CD14-positive monocyte (primary cell): ENCODE measurements at regions not wholly inside any gene's neighbourhood (a gene's known extent, or its start where the extent isn't known, plus 50 kb on each side); places are given as distances from the start of the nearest gene placed in this dataset.

ENCODE experiments used
- DNase-seq, 3 donors: peaks; one replicate each; pipeline ENCODE4 v3.0.0-alpha.2; 2011 to 2022
- H2AFZ ChIP-seq: 2 replicates; pipeline ENCODE4 v1.6.0; 2012; ENCODE audit warnings: mild to moderate bottlenecking, low read depth, low read length, inconsistent platforms; ENCODE audit not compliant: insufficient read depth, poor library complexity, severe bottlenecking
- H3K27ac ChIP-seq, 2 donors: 1 replicate in 1 of 2; 2 replicates in 1 of 2; pipeline ENCODE4 v1.5.1; 2012 to 2013; ENCODE audit warnings: low read length in 2 of 2, control low read depth in 1 of 2, inconsistent platforms in 1 of 2, low read depth in 1 of 2, mild to moderate bottlenecking in 1 of 2
- H3K27me3 ChIP-seq, 2 donors: one replicate each; pipeline versions ENCODE4 v1.6.0 to v1.6.1; 2011 to 2013; ENCODE audit warnings: low read length in 2 of 2; ENCODE audit not compliant: control insufficient read depth in 2 of 2, insufficient read depth in 2 of 2
- H3K36me3 ChIP-seq, 2 donors: replicated peaks in 1 of 2; 1 replicate in 1 of 2; 2 replicates in 1 of 2; pipeline versions ENCODE4 v1.5.1 to v1.6.1; 2012 to 2013; ENCODE audit warnings: low read length in 2 of 2, control low read depth in 1 of 2, inconsistent platforms in 1 of 2, mild to moderate bottlenecking in 1 of 2; ENCODE audit not compliant: insufficient read depth in 2 of 2, control insufficient read depth in 1 of 2
- H3K4me1 ChIP-seq, 2 donors: 1 replicate in 1 of 2; 2 replicates in 1 of 2; pipeline versions ENCODE4 v1.5.1 to v1.6.1; 2012 to 2013; ENCODE audit warnings: low read length in 2 of 2, control low read depth in 1 of 2, inconsistent platforms in 1 of 2, mild to moderate bottlenecking in 1 of 2, moderate library complexity in 1 of 2; ENCODE audit not compliant: insufficient read depth in 2 of 2, control insufficient read depth in 1 of 2
- H3K4me2 ChIP-seq: replicated peaks from 2 replicates; pipeline ENCODE3; 2012; ENCODE audit warnings: low read length, moderate library complexity, mild to moderate bottlenecking; ENCODE audit not compliant: poor library complexity, severe bottlenecking; ENCODE audit errors: extremely low read depth
- H3K4me3 ChIP-seq, 3 experiments: fragments of 200-600 bp in 1 of 3; sonication (generic) in 1 of 3; replicated peaks in 1 of 3; 1 replicate in 2 of 3; 2 replicates in 1 of 3; pipeline ENCODE4 v1.5.1; 2011 to 2013; ENCODE audit warnings: low read length in 3 of 3, mild to moderate bottlenecking in 3 of 3, control low read depth in 2 of 3, low read depth in 2 of 3, inconsistent platforms in 1 of 3, moderate library complexity in 1 of 3
- H3K79me2 ChIP-seq: 2 replicates; pipeline ENCODE4 v1.6.0; 2012; ENCODE audit warnings: mild to moderate bottlenecking, control low read depth, inconsistent platforms, low read length, moderate library complexity; ENCODE audit not compliant: insufficient read depth
- H3K9ac ChIP-seq: 2 replicates; pipeline ENCODE4 v1.6.0; 2017; ENCODE audit warnings: low read length, mild to moderate bottlenecking; ENCODE audit not compliant: insufficient read depth, poor library complexity, severe bottlenecking
- H3K9me3 ChIP-seq, 2 donors: replicated peaks in 1 of 2; 1 replicate in 1 of 2; 2 replicates in 1 of 2; pipeline versions ENCODE4 v1.5.1 to v1.6.1; 2012 to 2013; ENCODE audit warnings: low read length in 2 of 2, control low read depth in 1 of 2; ENCODE audit not compliant: control insufficient read depth in 1 of 2, insufficient read depth in 1 of 2
- H4K20me1 ChIP-seq: 2 replicates; pipeline ENCODE4 v1.6.0; 2012; ENCODE audit warnings: mild to moderate bottlenecking, low read length, control low read depth, moderate library complexity; ENCODE audit not compliant: insufficient read depth
- H3K27ac Mint-ChIP-seq, 7 donors: one replicate each; pipeline ENCODE4 v1.8.0; 2020; ENCODE audit warnings: mild to moderate bottlenecking in 7 of 7, mixed read lengths in 7 of 7, moderate library complexity in 6 of 7, inconsistent platforms in 2 of 7
- H3K27me3 Mint-ChIP-seq, 3 donors: one replicate each; pipeline ENCODE4 v1.8.0; 2021 to 2022; ENCODE audit warnings: low read depth in 3 of 3, mild to moderate bottlenecking in 3 of 3, mixed read lengths in 3 of 3, moderate library complexity in 3 of 3, inconsistent platforms in 1 of 3
- H3K36me3 Mint-ChIP-seq, 2 donors: one replicate each; pipeline ENCODE4 v1.8.0; 2020; ENCODE audit warnings: mixed read lengths in 2 of 2, inconsistent platforms in 1 of 2, mild to moderate bottlenecking in 1 of 2
- H3K4me1 Mint-ChIP-seq: one replicate; pipeline ENCODE4 v1.8.0; 2020; ENCODE audit warnings: mild to moderate bottlenecking, mixed read lengths
- H3K4me3 Mint-ChIP-seq, 2 donors: one replicate each; pipeline ENCODE4 v1.8.0; 2020; ENCODE audit warnings: mild to moderate bottlenecking in 2 of 2, mixed read lengths in 2 of 2, moderate library complexity in 1 of 2
- H3K9me3 Mint-ChIP-seq, 7 donors: one replicate each; pipeline ENCODE4 v1.8.0; 2020 to 2022; ENCODE audit warnings: mixed read lengths in 7 of 7, mild to moderate bottlenecking in 6 of 7, moderate library complexity in 6 of 7, inconsistent platforms in 2 of 7
- WGBS: methylation state at CpG from one replicate; pipeline ENCODE4 v1.1.5; 2013; ENCODE audit warnings: missing lambda C conversion rate; ENCODE audit not compliant: insufficient coverage; 5-methylcytosine and 5-hydroxymethylcytosine counted together
- intact Hi-C, 2 donors: fragments of 100-400 bp; cut with micrococcal nuclease; formaldehyde crosslinking; loops; one replicate each; pipeline versions ENCODE4 v1.15.0 to v1.15.1; 2023
- TF ChIP-seq, protein P1 (sequence below): fragments of 200-600 bp; IDR thresholded peaks from one replicate; pipeline ENCODE4 v1.8.0; 2022; ENCODE audit warnings: antibody characterized with exemption, mild to moderate bottlenecking

DNA sequence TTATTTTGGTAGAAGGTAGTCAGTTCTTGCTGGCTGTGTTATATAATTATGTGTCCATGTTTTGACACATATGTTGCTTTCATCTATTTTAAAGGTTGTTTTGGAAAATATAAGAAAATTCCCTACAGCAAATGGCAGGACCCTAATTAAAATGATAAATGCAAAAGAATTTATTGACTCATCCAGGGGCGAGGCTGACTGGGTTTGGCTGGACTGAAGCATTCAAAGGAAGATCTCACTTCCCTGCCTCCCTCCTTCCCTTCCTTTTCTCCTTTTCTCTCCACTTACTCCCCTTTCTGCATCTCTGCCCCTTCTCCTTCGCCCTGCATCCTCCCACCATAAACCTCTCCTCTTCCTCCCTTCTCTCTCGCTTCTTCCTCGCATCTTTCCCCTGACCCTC is 129.6 kb downstream of the SNAPC1 start:
- peaks cover 8 to 11% (median 8%) of the 10 kb centered on the region in 3 donors for H3K27me3 Mint-ChIP-seq
- no peaks in the 10 kb centered on the region for H3K36me3 Mint-ChIP-seq
- H2AFZ ChIP-seq: peak overlapping the region; percentile 12
- no peaks in the 10 kb centered on the region for H3K79me2 ChIP-seq
- H3K4me1 Mint-ChIP-seq: peaks cover 19% of the 10 kb centered on the region
- peaks cover 13 to 16% of the 10 kb centered on the region in 2 donors for H3K4me1 ChIP-seq
- peaks cover 0 to under 1% of the 10 kb centered on the region in 2 donors for H3K27me3 ChIP-seq
- H4K20me1 ChIP-seq: no peaks in the 10 kb centered on the region
- H3K4me3 ChIP-seq: no peak overlapping the region
- H3K36me3 ChIP-seq: no peaks in the 10 kb centered on the region
- intact Hi-C loops: no loop called here
- WGBS: 71% methylated on average over 4 of the region's 4 CpGs
- no peaks in the 10 kb centered on the region for H3K9me3 Mint-ChIP-seq
- H3K27ac Mint-ChIP-seq: peak overlapping the region in 1 of 7 donors; percentile 80
- H3K9ac ChIP-seq: no peak overlapping the region
- no peak overlapping the region for H3K4me2 ChIP-seq
- H3K9me3 ChIP-seq: no peaks in the 10 kb centered on the region
- TF ChIP-seq, protein P1, sequence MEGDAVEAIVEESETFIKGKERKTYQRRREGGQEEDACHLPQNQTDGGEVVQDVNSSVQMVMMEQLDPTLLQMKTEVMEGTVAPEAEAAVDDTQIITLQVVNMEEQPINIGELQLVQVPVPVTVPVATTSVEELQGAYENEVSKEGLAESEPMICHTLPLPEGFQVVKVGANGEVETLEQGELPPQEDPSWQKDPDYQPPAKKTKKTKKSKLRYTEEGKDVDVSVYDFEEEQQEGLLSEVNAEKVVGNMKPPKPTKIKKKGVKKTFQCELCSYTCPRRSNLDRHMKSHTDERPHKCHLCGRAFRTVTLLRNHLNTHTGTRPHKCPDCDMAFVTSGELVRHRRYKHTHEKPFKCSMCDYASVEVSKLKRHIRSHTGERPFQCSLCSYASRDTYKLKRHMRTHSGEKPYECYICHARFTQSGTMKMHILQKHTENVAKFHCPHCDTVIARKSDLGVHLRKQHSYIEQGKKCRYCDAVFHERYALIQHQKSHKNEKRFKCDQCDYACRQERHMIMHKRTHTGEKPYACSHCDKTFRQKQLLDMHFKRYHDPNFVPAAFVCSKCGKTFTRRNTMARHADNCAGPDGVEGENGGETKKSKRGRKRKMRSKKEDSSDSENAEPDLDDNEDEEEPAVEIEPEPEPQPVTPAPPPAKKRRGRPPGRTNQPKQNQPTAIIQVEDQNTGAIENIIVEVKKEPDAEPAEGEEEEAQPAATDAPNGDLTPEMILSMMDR: no peak
- no peak overlapping the region for H3K27ac ChIP-seq
- H3K4me3 Mint-ChIP-seq: peak overlapping the region in 1 of 2 donors; percentile 69
- no peak for DNase-seq

DNA sequence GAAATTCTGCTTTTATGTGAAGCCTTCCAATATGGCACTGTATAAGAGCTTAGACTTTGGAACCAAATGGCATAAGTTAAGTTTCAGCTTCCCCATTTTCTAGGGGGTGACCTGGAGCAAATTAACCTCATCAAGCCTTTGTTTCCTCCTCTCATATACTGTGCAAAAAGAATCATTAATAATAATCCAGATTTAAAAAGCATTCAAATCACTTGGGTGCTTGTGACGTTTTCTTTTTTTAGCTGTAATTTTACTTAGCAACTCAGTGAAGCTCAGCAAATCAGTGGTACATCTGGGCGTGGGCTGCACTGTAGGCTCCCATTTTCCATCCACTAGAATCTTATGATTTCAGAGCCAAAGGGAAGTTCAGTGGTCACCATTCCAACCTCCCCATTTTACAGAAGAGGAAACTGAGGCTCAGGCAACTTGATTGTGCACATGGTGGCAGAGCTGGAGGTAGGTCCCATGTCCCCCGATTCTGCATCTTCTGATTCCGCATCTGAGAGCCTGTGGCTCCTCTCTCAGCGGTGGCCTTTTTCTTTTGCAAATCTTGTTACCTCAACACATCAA is 131.2 kb downstream of the SNAPC1 start:
- no peak for DNase-seq
- no peak overlapping the region for H2AFZ ChIP-seq
- H3K27ac ChIP-seq: no peak overlapping the region
- Mint-ChIP-seq H3K36me3 (no peaks in the 10 kb centered on the region), H3K27me3 (peaks cover 10 to 17% (median 16%) of the 10 kb centered on the region in 3 donors), H3K27ac (no peak overlapping the region), H3K4me3 (no peak overlapping the region), H3K4me1 (peaks cover 19% of the 10 kb centered on the region), H3K9me3 (no peaks in the 10 kb centered on the region)
- intact Hi-C loops: no loop called here
- no peaks in the 10 kb centered on the region for H4K20me1 ChIP-seq
- no peaks in the 10 kb centered on the region for H3K9me3 ChIP-seq
- whole genome bisulfite sequencing: 86% methylated on average over 1 of the region's 5 CpGs
- H3K27me3 ChIP-seq: peaks cover 0 to 6% of the 10 kb centered on the region in 2 donors
- H3K4me2 ChIP-seq: no peak overlapping the region
- no peak overlapping the region for H3K4me3 ChIP-seq
- H3K4me1 ChIP-seq: peaks cover 13 to 16% of the 10 kb centered on the region in 2 donors
- no peak overlapping the region for H3K9ac ChIP-seq
- H3K79me2 ChIP-seq: no peaks in the 10 kb centered on the region
- TF ChIP-seq, protein P1: no peak
- no peaks in the 10 kb centered on the region for H3K36me3 ChIP-seq
